SK-N-MC (cell line): ENCODE measurements at regions not wholly inside any gene's neighbourhood (a gene's known extent, or its start where the extent isn't known, plus 50 kb on each side); places are given as distances from the start of the nearest gene placed in this dataset.

Experiments used
- EZH2 ChIP-seq: fragments of 200-600 bp; sonication (generic); IDR thresholded peaks from one replicate; pipeline ENCODE4 v1.6.1; 2017; ENCODE audit warnings: antibody characterized with exemption
- FOXP2 ChIP-seq: optimal IDR thresholded peaks from 2 replicates; pipeline ENCODE3; 2011; ENCODE audit warnings: mild to moderate bottlenecking, moderate library complexity; ENCODE audit not compliant: insufficient read depth; ENCODE audit errors: extremely low read length, control extremely low read depth
- POLR2AphosphoS5 ChIP-seq: IDR thresholded peaks from 2 replicates; pipeline ENCODE4 v1.6.1; 2012; ENCODE audit warnings: mild to moderate bottlenecking, low read depth, low read length, borderline replicate concordance

DNA sequence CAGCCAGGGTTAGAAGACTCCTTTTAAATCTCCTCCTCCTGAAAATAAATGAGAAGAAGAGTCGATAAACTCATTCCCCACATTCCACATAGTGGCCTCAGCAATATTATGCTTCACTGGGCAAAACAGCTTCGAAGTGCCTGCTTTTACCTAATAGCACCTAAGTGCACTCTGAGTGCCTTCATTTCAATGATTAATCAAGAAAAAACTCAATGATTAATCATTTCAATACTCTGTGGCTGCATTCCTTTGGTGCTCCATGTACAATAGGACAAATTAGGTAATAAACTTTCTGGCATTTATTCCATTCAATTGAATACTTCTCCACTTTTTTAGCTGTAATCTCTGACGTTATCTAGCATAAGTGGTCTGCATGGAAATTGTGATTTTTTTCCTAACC is 174.6 kb downstream of the CCDC71L start:
- TF ChIP-seq POLR2AphosphoS5 (no peak), EZH2 (no peak), FOXP2 (no peak)
